Smooth muscle cell (in vitro differentiated cells): ENCODE measurements at regions not wholly inside any gene's neighbourhood (a gene's known extent, or its start where the extent isn't known, plus 50 kb on each side); places are given as distances from the start of the nearest gene placed in this dataset.

ENCODE experiments used
- DNase-seq: peaks from one replicate; lab custom pipeline; 2025; ENCODE audit not compliant: unreplicated experiment; lab: John Stamatoyannopoulos, UW
- H2AFZ ChIP-seq: fragments of 200-600 bp; sonication (generic); 2 replicates; pipeline ENCODE4 v1.6.0; 2016; ENCODE audit warnings: antibody characterized with exemption, low read depth, mild to moderate bottlenecking
- H3F3A ChIP-seq: fragments of 200-600 bp; sonication (generic); 2 replicates; pipeline ENCODE4 v1.6.0; 2017; ENCODE audit warnings: antibody characterized with exemption, low read depth
- H3K27ac ChIP-seq: fragments of 200-600 bp; sonication (generic); 2 replicates; pipeline ENCODE4 v1.5.1; 2016; ENCODE audit warnings: low read depth, mild to moderate bottlenecking
- H3K27me3 ChIP-seq: fragments of 200-600 bp; sonication (generic); 2 replicates; pipeline ENCODE4 v1.6.1; 2016; ENCODE audit warnings: low read depth, mild to moderate bottlenecking
- H3K36me3 ChIP-seq: fragments of 200-600 bp; sonication (generic); 2 replicates; pipeline ENCODE4 v1.5.1; 2016; ENCODE audit warnings: low read depth
- H3K4me1 ChIP-seq: fragments of 200-600 bp; sonication (generic); 2 replicates; pipeline ENCODE4 v1.5.1; 2016; ENCODE audit warnings: low read depth
- H3K4me2 ChIP-seq: fragments of 200-600 bp; sonication (generic); 2 replicates; pipeline ENCODE4 v1.6.0; 2016; ENCODE audit warnings: mild to moderate bottlenecking
- H3K4me3 ChIP-seq: fragments of 200-600 bp; sonication (generic); 2 replicates; pipeline ENCODE4 v1.5.1; 2016; ENCODE audit warnings: mild to moderate bottlenecking
- H3K79me2 ChIP-seq: fragments of 200-600 bp; sonication (generic); 2 replicates; pipeline ENCODE4 v1.6.0; 2016; ENCODE audit warnings: low read depth, mild to moderate bottlenecking
- H3K9ac ChIP-seq: fragments of 200-600 bp; sonication (generic); 2 replicates; pipeline ENCODE4 v1.6.0; 2016; ENCODE audit warnings: low read depth
- H3K9me3 ChIP-seq: fragments of 200-600 bp; sonication (generic); replicated peaks from 2 replicates; pipeline ENCODE4 v1.5.1; 2016; ENCODE audit warnings: low read depth
- H4K20me1 ChIP-seq: fragments of 200-600 bp; sonication (generic); 2 replicates; pipeline ENCODE4 v1.6.0; 2016; ENCODE audit warnings: low read depth
- CTCF ChIP-seq: fragments of 200-600 bp; sonication (generic); IDR thresholded peaks from 2 replicates; pipeline ENCODE4 v1.5.1; 2017; ENCODE audit warnings: borderline replicate concordance, mild to moderate bottlenecking, antibody characterized with exemption; ENCODE audit not compliant: insufficient read depth, poor library complexity, severe bottlenecking
- WGBS: methylation state at CpG from one replicate; pipeline ENCODE4 v1.1.7; 2016; ENCODE audit warnings: low lambda C conversion rate; 5-methylcytosine and 5-hydroxymethylcytosine counted together

GRCh38 chr2:4529738-4530137, 826.4 kb downstream of the DCDC2C start:
- H3K9ac ChIP-seq = no peak overlapping the region
- H2AFZ ChIP-seq = no peak overlapping the region
- no peaks in the 10 kb centered on the region for H3K79me2 ChIP-seq
- no peaks in the 10 kb centered on the region for H3K4me1 ChIP-seq
- no peak for TF ChIP-seq CTCF
- no peaks in the 10 kb centered on the region for H3K9me3 ChIP-seq
- 89% methylated on average over 1 of the region's 1 CpG for WGBS
- H3K27me3 ChIP-seq = no peaks in the 10 kb centered on the region
- no peaks in the 10 kb centered on the region for H4K20me1 ChIP-seq
- no peak overlapping the region for H3K4me3 ChIP-seq
- H3K27ac ChIP-seq = no peak overlapping the region
- H3K36me3 ChIP-seq = no peaks in the 10 kb centered on the region
- no peaks in the 10 kb centered on the region for H3F3A ChIP-seq
- DNase-seq = no peak
- H3K4me2 ChIP-seq = no peak overlapping the region

- Histone ChIP-seq H4K20me1 (no peaks in the 10 kb centered on the region), H3K4me2 (no peak overlapping the region), H2AFZ (no peak overlapping the region), H3K4me1 (no peaks in the 10 kb centered on the region), H3K4me3 (no peak overlapping the region), H3F3A (no peaks in the 10 kb centered on the region), H3K36me3 (no peaks in the 10 kb centered on the region), H3K9me3 (no peaks in the 10 kb centered on the region), H3K9ac (no peak overlapping the region), H3K27ac (no peak overlapping the region), H3K27me3 (no peaks in the 10 kb centered on the region), H3K79me2 (no peaks in the 10 kb centered on the region)
- 79% methylated on average over 9 of the region's 9 CpGs for WGBS
- DNase-seq = no peak
- TF ChIP-seq CTCF = no peak
Measured at GRCh38 chr2:4530231-4530630, 826.9 kb downstream of the DCDC2C start.

GRCh38 chr2:4533806-4534205, 830.4 kb downstream of the DCDC2C start:
- TF ChIP-seq CTCF = no peak
- H3K27ac ChIP-seq = no peak overlapping the region
- H2AFZ ChIP-seq = no peak overlapping the region
- H3K4me1 ChIP-seq = no peaks in the 10 kb centered on the region
- DNase-seq = no peak
- no peaks in the 10 kb centered on the region for H3K9me3 ChIP-seq
- no peaks in the 10 kb centered on the region for H3K27me3 ChIP-seq
- no peaks in the 10 kb centered on the region for H3K36me3 ChIP-seq
- H3K9ac ChIP-seq = no peak overlapping the region
- no peaks in the 10 kb centered on the region for H4K20me1 ChIP-seq
- no peak overlapping the region for H3K4me3 ChIP-seq
- no peak overlapping the region for H3K4me2 ChIP-seq
- WGBS = 87% methylated on average over 2 of the region's 2 CpGs
- H3K79me2 ChIP-seq = no peaks in the 10 kb centered on the region
- H3F3A ChIP-seq = no peaks in the 10 kb centered on the region

GRCh38 chr2:4539121-4539520, 835.7 kb downstream of the DCDC2C start:
- DNase-seq = no peak
- no peak overlapping the region for H3K27ac ChIP-seq

More at GRCh38 chr2:4539121-4539520, 835.7 kb downstream of the DCDC2C start:
- no peaks in the 10 kb centered on the region for H3K36me3 ChIP-seq
- WGBS = 91% methylated on average over 9 of the region's 9 CpGs
- H3K4me3 ChIP-seq = no peak overlapping the region
- H3K9me3 ChIP-seq = no peaks in the 10 kb centered on the region
- no peak overlapping the region for H3K9ac ChIP-seq
- H3K4me2 ChIP-seq = no peak overlapping the region
- no peak overlapping the region for H2AFZ ChIP-seq
- TF ChIP-seq CTCF = no peak
- H3K4me1 ChIP-seq = no peaks in the 10 kb centered on the region
- H4K20me1 ChIP-seq = no peaks in the 10 kb centered on the region
- no peaks in the 10 kb centered on the region for H3F3A ChIP-seq
- no peaks in the 10 kb centered on the region for H3K27me3 ChIP-seq
- no peaks in the 10 kb centered on the region for H3K79me2 ChIP-seq
